ENCODE measurements at regions not wholly inside any gene's neighbourhood (a gene's known extent, or its start where the extent isn't known, plus 50 kb on each side); places are given as distances from the start of the nearest gene placed in this dataset.

- DNase-seq = no peak
- no peak for TF ChIP-seq CTCF (IDR thresholded peaks at IDR 0.05; ENCODE audit: control extremely low read depth, extremely low read depth)
- Histone ChIP-seq H3K36me3 (ENCODE audit: control insufficient read depth in 4 of 4, insufficient read depth in 4 of 4, low read length in 4 of 4) (no peaks in the 10 kb centered on the region), H3K4me1 (ENCODE audit: control insufficient read depth in 5 of 5, insufficient read depth in 5 of 5, low read length in 5 of 5) (peaks cover 0 to 49% (median 0%) of the 10 kb centered on the region in 5 donors), H3K27ac (ENCODE audit: low read depth in 1 of 2, low read length in 1 of 2) (no peak overlapping the region), H3K4me3 (no peak overlapping the region), H3K27me3 (ENCODE audit: control insufficient read depth in 3 of 3, insufficient read depth in 3 of 3, low read length in 2 of 3) (no peaks in the 10 kb centered on the region), H3K9me3 (ENCODE audit: control insufficient read depth in 4 of 4, insufficient read depth in 3 of 4, low read length in 3 of 4) (no peaks in the 10 kb centered on the region), H3K9ac (ENCODE audit: insufficient read depth in 1 of 2, low read length in 2 of 2) (no peak overlapping the region)
- no peak for ATAC-seq (ENCODE audit: insufficient read depth, low FRiP score)
- 82 to 84% methylated on average over 10 of the region's 10 CpGs for WGBS, 2 donors
Observed at GRCh38 chr9:95738438-95738837, 137.1 kb upstream of the ERCC6L2 start.

GRCh38 chr9:95736891-95737522 is 138.5 kb upstream of the ERCC6L2 start:
- no peak overlapping the region for H3K4me3 ChIP-seq
- no peak for TF ChIP-seq CTCF (IDR thresholded peaks at IDR 0.05; ENCODE audit: control extremely low read depth, extremely low read depth)
- no peak overlapping the region for H3K27ac ChIP-seq (ENCODE audit: low read depth in 1 of 2, low read length in 1 of 2)
- ATAC-seq (ENCODE audit: insufficient read depth, low FRiP score) (no peak), DNase-seq (no peak)
- no peak overlapping the region for H3K9ac ChIP-seq (ENCODE audit: insufficient read depth in 1 of 2, low read length in 2 of 2)
- H3K36me3 ChIP-seq (ENCODE audit: control insufficient read depth in 4 of 4, insufficient read depth in 4 of 4, low read length in 4 of 4) = no peaks in the 10 kb centered on the region
- H3K9me3 ChIP-seq (ENCODE audit: control insufficient read depth in 4 of 4, insufficient read depth in 3 of 4, low read length in 3 of 4) = no peaks in the 10 kb centered on the region
- 76 to 79% methylated on average over 14 to 15 of the region's 15 CpGs for WGBS, 2 donors
- no peaks in the 10 kb centered on the region for H3K27me3 ChIP-seq (ENCODE audit: control insufficient read depth in 3 of 3, insufficient read depth in 3 of 3, low read length in 2 of 3)
- peaks cover 0 to 53% (median 0%) of the 10 kb centered on the region in 5 donors for H3K4me1 ChIP-seq (ENCODE audit: control insufficient read depth in 5 of 5, insufficient read depth in 5 of 5, low read length in 5 of 5)

- no peak for TF ChIP-seq CTCF (IDR thresholded peaks at IDR 0.05; ENCODE audit: control extremely low read depth, extremely low read depth)
- H3K4me1 ChIP-seq (ENCODE audit: control insufficient read depth in 5 of 5, insufficient read depth in 5 of 5, low read length in 5 of 5) = peaks cover 0 to 54% (median 0%) of the 10 kb centered on the region in 5 donors
- H3K36me3 ChIP-seq (ENCODE audit: control insufficient read depth in 4 of 4, insufficient read depth in 4 of 4, low read length in 4 of 4) = no peaks in the 10 kb centered on the region
- H3K27me3 ChIP-seq (ENCODE audit: control insufficient read depth in 3 of 3, insufficient read depth in 3 of 3, low read length in 2 of 3) = no peaks in the 10 kb centered on the region
- H3K9me3 ChIP-seq (ENCODE audit: control insufficient read depth in 4 of 4, insufficient read depth in 3 of 4, low read length in 3 of 4) = no peaks in the 10 kb centered on the region
- DNase-seq (no peak), ATAC-seq (ENCODE audit: insufficient read depth, low FRiP score) (no peak)
- H3K9ac ChIP-seq (ENCODE audit: insufficient read depth in 1 of 2, low read length in 2 of 2) = no peak overlapping the region
- no peak overlapping the region for H3K27ac ChIP-seq (ENCODE audit: low read depth in 1 of 2, low read length in 1 of 2)
- no peak overlapping the region for H3K4me3 ChIP-seq
- 94 to 96% methylated on average over 5 of the region's 5 CpGs for WGBS, 2 donors
Observed at GRCh38 chr9:95736370-95736769, 139.1 kb upstream of the ERCC6L2 start.

- DNase-seq (no peak), ATAC-seq (ENCODE audit: insufficient read depth, low FRiP score) (no peak)
- no peaks in the 10 kb centered on the region for H3K9me3 ChIP-seq (ENCODE audit: control insufficient read depth in 4 of 4, insufficient read depth in 3 of 4, low read length in 3 of 4)
- no peak overlapping the region for H3K27ac ChIP-seq (ENCODE audit: low read depth in 1 of 2, low read length in 1 of 2)
- 93 to 96% methylated on average over 1 of the region's 1 CpG for WGBS, 2 donors
- H3K4me1 ChIP-seq (ENCODE audit: control insufficient read depth in 5 of 5, insufficient read depth in 5 of 5, low read length in 5 of 5) = peaks cover 0 to 51% (median 0%) of the 10 kb centered on the region in 5 donors
- H3K9ac ChIP-seq (ENCODE audit: insufficient read depth in 1 of 2, low read length in 2 of 2) = no peak overlapping the region
- no peak overlapping the region for H3K4me3 ChIP-seq
- no peaks in the 10 kb centered on the region for H3K27me3 ChIP-seq (ENCODE audit: control insufficient read depth in 3 of 3, insufficient read depth in 3 of 3, low read length in 2 of 3)
- no peaks in the 10 kb centered on the region for H3K36me3 ChIP-seq (ENCODE audit: control insufficient read depth in 4 of 4, insufficient read depth in 4 of 4, low read length in 4 of 4)
- no peak for TF ChIP-seq CTCF (IDR thresholded peaks at IDR 0.05; ENCODE audit: control extremely low read depth, extremely low read depth)
Observed at GRCh38 chr9:95735701-95736100, 139.8 kb upstream of the ERCC6L2 start.
